Keratinocyte (primary cell): ENCODE measurements at regions not wholly inside any gene's neighbourhood (a gene's known extent, or its start where the extent isn't known, plus 50 kb on each side); places are given as distances from the start of the nearest gene placed in this dataset.

ENCODE experiments used
- DNase-seq: peaks from one replicate; pipeline ENCODE4 v3.0.0-alpha.2; 2011; ENCODE audit warnings: low read depth, missing footprints, low spot score
- FAIRE-seq: peaks from 2 replicates; lab custom pipeline; 2011; peaks lifted over from hg19 to GRCh38; lab: Jason Lieb, UNC
- H2AFZ ChIP-seq: 2 replicates; pipeline ENCODE4 v1.6.0; 2012; ENCODE audit warnings: low read length, control low read depth, inconsistent platforms; ENCODE audit not compliant: control insufficient read depth
- H3K27ac ChIP-seq: 2 replicates; pipeline ENCODE4 v1.5.1; 2011; ENCODE audit warnings: low read length; ENCODE audit not compliant: control insufficient read depth, insufficient read depth
- H3K27me3 ChIP-seq: 3 replicates; pipeline ENCODE4 v1.6.0; 2011; ENCODE audit warnings: low read length; ENCODE audit not compliant: control insufficient read depth, insufficient read depth; ENCODE audit errors: extremely low read depth
- H3K36me3 ChIP-seq, 2 experiments: 2 replicates in 1 of 2; 3 replicates in 1 of 2; pipeline ENCODE4 v1.5.1; 2011; ENCODE audit warnings: low read length in 2 of 2, mild to moderate bottlenecking in 1 of 2; ENCODE audit not compliant: control insufficient read depth in 2 of 2, insufficient read depth in 2 of 2; ENCODE audit errors: extremely low read depth in 1 of 2
- H3K4me1 ChIP-seq: 3 replicates; pipeline ENCODE4 v1.5.1; 2011; ENCODE audit warnings: low read length; ENCODE audit not compliant: control insufficient read depth, insufficient read depth; ENCODE audit errors: extremely low read depth
- H3K4me2 ChIP-seq: 3 replicates; pipeline ENCODE4 v1.6.0; 2011; ENCODE audit warnings: low read depth, low read length; ENCODE audit not compliant: control insufficient read depth, insufficient read depth; ENCODE audit errors: extremely low read depth
- H3K4me3 ChIP-seq, 3 experiments: fragments of 200-600 bp in 1 of 3; sonication (generic) in 1 of 3; 2 replicates in 2 of 3; 3 replicates in 1 of 3; pipeline ENCODE4 v1.5.1; 2011 to 2016; ENCODE audit warnings: low read length in 3 of 3, mild to moderate bottlenecking in 3 of 3, control low read depth in 2 of 3, inconsistent platforms in 1 of 3, low read depth in 1 of 3, mixed read lengths in 1 of 3, mixed run types in 1 of 3, moderate library complexity in 1 of 3; ENCODE audit not compliant: control insufficient read depth in 2 of 3, insufficient read depth in 2 of 3; ENCODE audit errors: extremely low read depth in 1 of 3
- H3K79me2 ChIP-seq: 2 replicates; pipeline ENCODE4 v1.6.0; 2012; ENCODE audit warnings: low read length; ENCODE audit not compliant: control insufficient read depth, insufficient read depth
- H3K9ac ChIP-seq: 3 replicates; pipeline ENCODE4 v1.6.0; 2011; ENCODE audit warnings: low read length; ENCODE audit not compliant: control insufficient read depth, insufficient read depth; ENCODE audit errors: extremely low read depth
- H3K9me1 ChIP-seq: 3 replicates; pipeline ENCODE4 v1.6.0; 2011; ENCODE audit warnings: low read length; ENCODE audit not compliant: control insufficient read depth, insufficient read depth; ENCODE audit errors: extremely low read depth
- H3K9me3 ChIP-seq: 2 replicates; pipeline ENCODE4 v1.5.1; 2012; ENCODE audit warnings: low read depth, low read length; ENCODE audit not compliant: control insufficient read depth
- H4K20me1 ChIP-seq: 3 replicates; pipeline ENCODE4 v1.6.0; 2011; ENCODE audit warnings: low read length; ENCODE audit not compliant: control insufficient read depth, insufficient read depth; ENCODE audit errors: extremely low read depth
- CTCF ChIP-seq, 3 experiments: IDR thresholded peaks in 1 of 3; conservative IDR thresholded peaks in 1 of 3; optimal IDR thresholded peaks in 1 of 3; 2 replicates in 2 of 3; 3 replicates in 1 of 3; pipeline versions ENCODE3 to v1.5.1; 2011; ENCODE audit warnings: low read length in 3 of 3, mild to moderate bottlenecking in 3 of 3, moderate library complexity in 2 of 3, control low read depth in 1 of 3, inconsistent platforms in 1 of 3; ENCODE audit not compliant: insufficient read depth in 2 of 3; ENCODE audit errors: extremely low read depth in 1 of 3
- EZH2 ChIP-seq: IDR thresholded peaks from one replicate; pipeline ENCODE4 v1.6.1; 2012; ENCODE audit warnings: inconsistent platforms, mild to moderate bottlenecking, low read length, moderate library complexity
- dilution Hi-C: fragments of 300-500 bp; cut with MboI; formaldehyde crosslinking; loops from one replicate; pipeline ENCODE4 v1.7.0; 2020; ENCODE audit warnings: low sequenced_read_pairs; ENCODE audit not compliant: extremely low pct_ligation_motif_present

- Histone ChIP-seq H3K79me2 (no peaks in the 10 kb centered on the region), H3K36me3 (no peaks in the 10 kb centered on the region), H3K4me3 (no peak overlapping the region), H4K20me1 (no peaks in the 10 kb centered on the region), H3K4me1 (no peaks in the 10 kb centered on the region), H3K9ac (no peak overlapping the region), H3K4me2 (no peak overlapping the region), H3K9me3 (no peaks in the 10 kb centered on the region), H2AFZ (no peak overlapping the region), H3K9me1 (no peaks in the 10 kb centered on the region), H3K27ac (no peak overlapping the region), H3K27me3 (peaks cover 8% of the 10 kb centered on the region)
- FAIRE-seq (no peak), DNase-seq (no peak)
- TF ChIP-seq EZH2 (no peak), CTCF (optimal IDR thresholded peaks at IDR 0.05 in 1 of 3, IDR thresholded peaks at IDR 0.05 in 1 of 3, conservative IDR thresholded peaks at IDR 0.05 in 1 of 3; ENCODE audit: extremely low read depth in 1 of 3, insufficient read depth in 2 of 3, low read length in 3 of 3) (no peak)
- dilution Hi-C loops: no loop called here
Measured at GRCh38 chr16:87044032-87044382, 273.2 kb downstream of the C16orf95 start.

GRCh38 chr16:87044829-87045228 lies 272.4 kb downstream of the C16orf95 start:
- Histone ChIP-seq H3K79me2 (no peaks in the 10 kb centered on the region), H3K9ac (no peak overlapping the region), H4K20me1 (no peaks in the 10 kb centered on the region), H3K4me1 (no peaks in the 10 kb centered on the region), H3K4me3 (no peak overlapping the region), H3K27me3 (peaks cover 8% of the 10 kb centered on the region), H3K4me2 (no peak overlapping the region), H3K9me1 (no peaks in the 10 kb centered on the region), H2AFZ (no peak overlapping the region), H3K36me3 (no peaks in the 10 kb centered on the region), H3K9me3 (no peaks in the 10 kb centered on the region), H3K27ac (no peak overlapping the region)
- TF ChIP-seq EZH2 (no peak), CTCF (optimal IDR thresholded peaks at IDR 0.05 in 1 of 3, IDR thresholded peaks at IDR 0.05 in 1 of 3, conservative IDR thresholded peaks at IDR 0.05 in 1 of 3; ENCODE audit: extremely low read depth in 1 of 3, insufficient read depth in 2 of 3, low read length in 3 of 3) (no peak)
- dilution Hi-C loops: no loop called here
- no peak for FAIRE-seq
- DNase-seq: no peak
